OCI-LY7 (cell line): ENCODE measurements at regions not wholly inside any gene's neighbourhood (a gene's known extent, or its start where the extent isn't known, plus 50 kb on each side); places are given as distances from the start of the nearest gene placed in this dataset.

Source experiments
- BruUV-seq: library from RNA; stranded (reverse); fragments of 400-500 nt; replicated peaks from 2 replicates; lab custom pipeline; 2021; lab: Mats Ljungman, UMichigan
- CTCF ChIA-PET: fragments of 300-600 bp; sonication (Branson Sonifier 250); formaldehyde crosslinking; loops from one replicate; lab custom pipeline; 2022; ENCODE audit warnings: antibody characterized with exemption; ENCODE audit not compliant: unreplicated experiment; lab: Charles Lee
- POLR2A ChIA-PET: fragments of 300-600 bp; sonication (Branson Sonifier 250); formaldehyde crosslinking; loops from one replicate; lab custom pipeline; 2022; ENCODE audit warnings: antibody characterized with exemption; lab: Charles Lee
- DNase-seq: peaks from one replicate; pipeline ENCODE4 v3.0.0-alpha.2; 2015; ENCODE audit warnings: low spot score
- H2AFZ ChIP-seq: fragments of 200-600 bp; sonication (generic), shearing (Covaris generic); 2 replicates; pipeline ENCODE4 v1.6.1; 2014; ENCODE audit warnings: mild to moderate bottlenecking, antibody characterized with exemption, low read length, moderate library complexity
- H3K27ac ChIP-seq: fragments of 200-600 bp; sonication (generic); 2 replicates; pipeline ENCODE4 v1.5.1; 2014; ENCODE audit warnings: mixed run types, low read depth, mild to moderate bottlenecking, moderate library complexity, low read length, inconsistent platforms; ENCODE audit not compliant: poor library complexity, severe bottlenecking
- H3K36me3 ChIP-seq: fragments of 200-600 bp; sonication (generic); 2 replicates; pipeline ENCODE4 v1.6.1; 2014; ENCODE audit warnings: mild to moderate bottlenecking, antibody characterized with exemption, low read length, moderate library complexity, mixed read lengths; ENCODE audit not compliant: insufficient read depth
- H3K4me1 ChIP-seq: fragments of 200-600 bp; sonication (generic); 2 replicates; pipeline ENCODE4 v1.5.1; 2014; ENCODE audit warnings: mild to moderate bottlenecking, low read length; ENCODE audit not compliant: insufficient read depth, poor library complexity, severe bottlenecking
- H3K4me2 ChIP-seq: fragments of 200-600 bp; sonication (generic); 2 replicates; pipeline ENCODE4 v1.6.1; 2014; ENCODE audit warnings: mild to moderate bottlenecking, low read length
- H3K4me3 ChIP-seq: fragments of 200-600 bp; sonication (generic); 2 replicates; pipeline ENCODE4 v1.5.1; 2014; ENCODE audit warnings: mild to moderate bottlenecking, low read depth, low read length; ENCODE audit not compliant: poor library complexity, severe bottlenecking
- H3K79me2 ChIP-seq: fragments of 200-600 bp; sonication (generic); 2 replicates; pipeline ENCODE4 v1.6.1; 2016; ENCODE audit warnings: low read depth, mild to moderate bottlenecking, low read length, moderate library complexity, mixed read lengths; ENCODE audit not compliant: insufficient read depth
- H3K9me2 ChIP-seq: fragments of 200-600 bp; sonication (generic); 2 replicates; pipeline ENCODE4 v1.6.1; 2016; ENCODE audit warnings: mild to moderate bottlenecking, low read length, mixed read lengths; ENCODE audit not compliant: insufficient read depth
- H3K9me3 ChIP-seq: fragments of 200-600 bp; sonication (generic); 2 replicates; pipeline ENCODE4 v1.6.1; 2014; ENCODE audit warnings: mild to moderate bottlenecking, mixed run types, low read length, mixed read lengths
- H4K20me1 ChIP-seq: fragments of 200-600 bp; sonication (generic); 2 replicates; pipeline ENCODE4 v1.6.1; 2014; ENCODE audit warnings: mild to moderate bottlenecking, antibody characterized with exemption, low read length, moderate library complexity, mixed read lengths; ENCODE audit not compliant: insufficient read depth
- CTCF ChIP-seq: fragments of 200-600 bp; sonication (generic); conservative IDR thresholded peaks from 2 replicates; pipeline ENCODE4 v1.5.1; 2014; ENCODE audit warnings: mild to moderate bottlenecking, antibody characterized with exemption, low read length, moderate library complexity, mixed read lengths
- EZH2phosphoT487 ChIP-seq: fragments of 200-600 bp; sonication (generic); IDR thresholded peaks from 2 replicates; pipeline ENCODE4 v1.6.1; 2018; ENCODE audit warnings: low read depth, borderline replicate concordance, mild to moderate bottlenecking, mixed run types, antibody characterized with exemption, low read length, moderate library complexity, mixed read lengths
- intact Hi-C: fragments of 100-400 bp; cut with micrococcal nuclease; formaldehyde crosslinking; loops from one replicate; pipeline ENCODE4 v1.10.0; 2022; ENCODE audit not compliant: unreplicated experiment

GRCh38 chr7:81040496-81040895 lies 121.6 kb upstream of the SEMA3C start:
- Histone ChIP-seq H3K36me3 (no peaks in the 10 kb centered on the region), H3K79me2 (no peaks in the 10 kb centered on the region), H3K4me2 (no peak overlapping the region), H3K27ac (no peak overlapping the region), H2AFZ (no peak overlapping the region), H3K9me2 (no peaks in the 10 kb centered on the region), H3K4me1 (no peaks in the 10 kb centered on the region), H4K20me1 (no peaks in the 10 kb centered on the region), H3K9me3 (no peaks in the 10 kb centered on the region), H3K4me3 (no peak overlapping the region)
- intact Hi-C loops = no loop called here
- CTCF ChIA-PET = no interaction called here
- DNase-seq = no peak
- TF ChIP-seq CTCF (no peak), EZH2phosphoT487 (no peak)
- POLR2A ChIA-PET = interaction anchor here (0.5 kb wide), 1 partner anchor 18 kb away, joined by 3 read pairs; no protein-coding TSS in a partner anchor
- BruUV-seq = no TSS peak

GRCh38 chr7:81036871-81037270 lies 118.0 kb upstream of the SEMA3C start:
- Histone ChIP-seq H3K9me3 (no peaks in the 10 kb centered on the region), H3K9me2 (no peaks in the 10 kb centered on the region), H3K4me1 (no peaks in the 10 kb centered on the region), H3K27ac (no peak overlapping the region), H2AFZ (no peak overlapping the region), H3K79me2 (no peaks in the 10 kb centered on the region), H3K36me3 (no peaks in the 10 kb centered on the region), H3K4me2 (no peak overlapping the region), H3K4me3 (no peak overlapping the region), H4K20me1 (no peaks in the 10 kb centered on the region)
- no peak for DNase-seq
- BruUV-seq = no TSS peak
- POLR2A ChIA-PET = no interaction called here
- TF ChIP-seq EZH2phosphoT487 (no peak), CTCF (no peak)
- CTCF ChIA-PET = no interaction called here
- intact Hi-C loops = no loop called here

- POLR2A ChIA-PET = no interaction called here
Observed at GRCh38 chr7:81036057-81036456, 117.2 kb upstream of the SEMA3C start.

More at GRCh38 chr7:81036057-81036456, 117.2 kb upstream of the SEMA3C start:
- Histone ChIP-seq H3K9me2 (no peaks in the 10 kb centered on the region), H3K4me1 (no peaks in the 10 kb centered on the region), H3K27ac (no peak overlapping the region), H3K4me3 (no peak overlapping the region), H3K4me2 (no peak overlapping the region), H3K9me3 (no peaks in the 10 kb centered on the region), H2AFZ (no peak overlapping the region), H4K20me1 (no peaks in the 10 kb centered on the region), H3K36me3 (no peaks in the 10 kb centered on the region), H3K79me2 (no peaks in the 10 kb centered on the region)
- BruUV-seq = no TSS peak
- CTCF ChIA-PET = no interaction called here
- DNase-seq = no peak
- TF ChIP-seq CTCF (no peak), EZH2phosphoT487 (no peak)
- intact Hi-C loops = no loop called here
